ENCODE measurements at regions not wholly inside any gene's neighbourhood (a gene's known extent, or its start where the extent isn't known, plus 50 kb on each side); places are given as distances from the start of the nearest gene placed in this dataset.

DNA sequence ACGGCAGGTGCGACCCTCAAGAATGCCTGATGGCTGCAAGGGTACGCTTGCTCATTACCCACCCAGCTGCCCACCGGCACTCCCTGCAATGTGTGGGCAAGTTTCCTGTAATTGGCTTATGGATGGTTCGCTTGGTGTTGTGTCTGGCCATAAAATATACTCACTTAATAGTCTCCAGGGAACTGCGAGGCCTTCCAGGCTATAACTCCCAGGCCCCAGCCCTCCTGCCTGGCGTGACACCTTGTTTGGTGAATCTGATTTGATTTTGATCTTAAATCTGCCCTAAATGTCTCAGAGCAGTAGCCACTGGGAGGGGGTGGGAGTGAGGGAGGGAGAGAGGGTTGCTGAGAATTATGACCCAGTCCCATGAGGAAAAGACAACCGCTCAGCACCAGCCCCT, 572.2 kb downstream of the BUD13 start:
- DNase-seq: no peak

GRCh38 chr11:116199182-116199581, 573.6 kb downstream of the BUD13 start:
- DNase-seq: no peak

DNA sequence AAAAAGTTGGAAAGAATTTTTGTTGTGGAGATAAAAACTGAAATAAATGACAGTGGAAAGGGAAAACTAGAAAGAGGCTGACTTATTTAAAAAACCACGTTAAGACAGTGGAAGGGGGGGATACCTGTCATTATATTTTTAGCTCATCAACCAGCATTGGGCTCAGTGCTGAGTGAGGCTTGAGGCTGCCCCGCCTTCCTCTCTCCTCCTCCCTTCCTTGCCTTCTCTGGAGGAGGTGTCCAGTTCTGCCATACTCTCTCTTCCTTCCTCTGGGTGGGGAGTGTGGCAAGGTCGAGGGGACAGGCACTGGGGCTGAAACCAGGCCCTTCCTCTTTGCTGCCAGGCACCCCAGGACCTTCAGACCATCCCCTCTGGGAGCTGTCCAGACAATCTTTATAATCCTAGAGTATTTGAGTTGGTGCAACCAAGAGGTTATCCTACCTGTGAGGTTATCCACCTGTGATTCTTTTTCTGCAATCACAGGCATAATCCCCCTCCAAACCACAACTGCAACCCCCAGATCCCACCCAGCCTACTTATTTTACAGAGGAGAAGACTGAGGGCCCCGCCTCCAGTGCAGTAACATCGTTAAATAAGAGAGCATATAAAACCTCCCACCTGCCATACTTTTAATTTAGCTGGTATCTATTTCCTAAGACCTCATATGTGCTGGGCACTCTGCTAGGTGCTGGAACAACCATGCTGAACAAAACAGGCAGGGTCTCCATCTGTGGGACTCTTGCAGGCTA, 578.5 kb downstream of the BUD13 start:
- DNase-seq: no peak

GRCh38 chr11:116193321-116194131, 579.3 kb downstream of the BUD13 start:
- DNase-seq: no peak

DNA sequence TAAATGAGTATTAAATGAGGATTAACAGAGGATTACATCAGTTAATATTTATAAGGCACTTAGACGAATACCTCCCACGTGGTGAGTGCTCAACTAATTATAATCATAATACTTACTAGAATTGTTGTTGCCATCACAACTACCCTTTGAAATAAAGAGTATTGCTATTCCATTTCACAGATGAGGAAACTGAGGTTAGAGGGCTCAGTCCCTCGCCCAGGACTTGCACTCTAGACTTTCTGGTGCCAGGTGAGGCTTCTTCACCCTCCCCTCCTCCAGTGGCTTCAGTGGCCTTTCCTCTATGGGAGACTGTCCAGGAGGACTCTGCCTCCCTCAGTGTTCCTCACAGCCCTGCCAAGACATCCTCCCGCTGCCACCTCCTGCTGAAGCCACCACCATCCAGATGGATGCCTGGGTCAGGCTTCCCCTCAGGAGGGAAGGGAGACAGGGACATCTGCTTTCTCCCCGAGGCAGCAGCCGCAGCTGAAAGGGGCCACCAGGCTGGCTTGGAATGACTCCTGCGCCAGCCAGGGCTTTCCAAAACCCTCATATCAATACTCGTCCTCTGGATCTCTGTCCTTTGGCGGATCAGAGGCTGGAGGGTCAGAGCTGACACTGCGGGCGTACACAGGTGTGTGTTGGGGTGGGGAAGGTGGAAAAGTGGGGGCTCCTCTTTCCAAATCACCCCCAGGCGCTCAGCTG, 580.1 kb downstream of the BUD13 start:
- DNase-seq: no peak

GRCh38 chr11:116190861-116191260, 581.9 kb downstream of the BUD13 start:
- no peak for DNase-seq

DNA sequence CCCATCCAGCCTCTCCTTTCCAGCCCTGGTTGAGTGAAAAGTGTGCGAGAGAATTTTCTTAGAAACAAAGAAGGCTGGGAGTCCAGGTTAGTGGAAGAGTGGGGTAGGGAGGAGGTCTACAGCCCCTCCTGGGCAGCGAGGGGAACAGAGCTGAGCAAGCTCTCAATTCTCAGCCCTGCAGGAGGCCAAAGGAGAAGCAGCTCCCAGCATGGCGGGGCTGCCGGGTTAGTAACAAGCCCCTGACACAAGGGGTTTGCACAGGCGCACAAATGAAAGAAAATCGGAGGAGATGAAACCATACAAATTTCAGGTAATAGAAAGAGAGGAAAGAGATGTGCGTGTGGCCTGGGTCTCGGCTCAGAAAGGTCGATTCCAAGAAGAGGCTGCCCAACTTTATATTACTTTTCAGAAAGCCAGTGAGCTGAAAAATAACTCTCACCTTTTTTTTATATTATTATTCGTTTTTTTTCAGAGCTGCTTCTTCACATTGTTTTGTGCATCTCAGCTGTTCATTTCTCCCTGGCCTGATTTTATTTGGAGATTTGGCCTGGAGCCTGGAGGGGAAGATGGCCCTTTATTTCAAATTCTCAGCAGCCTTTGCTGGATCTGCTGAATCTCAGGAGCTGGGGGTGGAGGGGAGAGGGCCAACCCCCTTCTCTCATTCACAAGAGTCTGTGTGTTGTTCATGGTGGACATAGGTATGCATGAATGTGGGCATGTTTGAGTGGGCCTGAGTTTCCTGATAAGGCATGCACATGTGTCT, 583.2 kb downstream of the BUD13 start:
- no peak for DNase-seq

- DNase-seq: no peak
Observed at GRCh38 chr11:116188350-116188749, 584.4 kb downstream of the BUD13 start.

- DNase-seq: no peak
Observed at GRCh38 chr11:116187026-116187425, 585.8 kb downstream of the BUD13 start.

DNA sequence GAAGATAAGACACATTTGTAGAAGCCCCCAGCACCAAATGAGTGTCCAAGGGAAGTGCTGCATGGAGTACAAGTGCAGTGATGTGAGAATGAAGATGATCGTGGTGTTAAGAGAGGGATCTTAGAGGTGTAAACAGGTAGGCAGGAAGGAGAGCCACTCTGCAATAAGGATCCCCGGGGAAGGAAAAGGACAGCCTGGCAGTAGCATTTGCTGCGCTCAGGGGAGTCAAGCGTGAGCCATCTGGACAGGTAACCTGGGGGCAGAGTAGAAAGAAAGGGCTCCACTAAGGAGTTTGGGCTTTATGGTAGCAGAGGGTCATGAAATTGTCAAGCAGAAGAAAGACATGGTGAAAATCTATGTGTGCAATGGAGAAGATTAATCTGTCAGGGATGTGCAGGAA, 587.2 kb downstream of the BUD13 start:
- no peak for DNase-seq

- no peak for DNase-seq
Observed at GRCh38 chr11:116184763-116185162, 588.0 kb downstream of the BUD13 start.

DNA sequence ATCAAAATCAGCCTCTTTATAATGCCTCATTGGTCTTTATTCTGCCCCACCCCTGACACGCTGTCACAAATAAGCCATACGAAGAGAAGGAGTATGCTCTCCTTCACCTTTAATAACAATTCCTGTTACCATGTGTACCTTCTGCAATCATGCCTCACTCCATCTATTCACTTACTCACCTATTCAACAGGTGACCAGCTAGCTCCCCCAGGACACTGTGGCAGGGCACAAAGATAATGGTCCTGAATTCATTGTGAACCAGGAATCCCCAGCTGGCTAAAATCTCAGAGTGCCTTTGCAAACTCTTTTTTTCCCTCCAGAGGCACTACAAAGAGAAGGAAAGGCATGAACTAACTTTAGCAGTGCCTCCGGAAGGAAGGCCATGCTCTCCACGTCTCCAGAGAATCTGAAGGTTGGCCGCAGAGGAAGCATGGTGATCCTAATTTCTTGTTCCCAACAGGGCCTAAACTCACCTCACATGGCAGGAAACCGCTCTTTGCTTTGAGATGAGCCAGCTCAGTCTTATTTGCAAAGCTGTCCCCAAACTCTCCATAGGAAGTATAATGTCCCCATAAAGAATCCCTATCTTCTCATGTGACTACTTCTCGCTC, 590.3 kb downstream of the BUD13 start:
- DNase-seq: no peak

- no peak for DNase-seq
Observed at GRCh38 chr11:116180806-116181600, 591.8 kb downstream of the BUD13 start.

- DNase-seq: no peak
Observed at GRCh38 chr11:116179401-116179800, 593.4 kb downstream of the BUD13 start.

DNA sequence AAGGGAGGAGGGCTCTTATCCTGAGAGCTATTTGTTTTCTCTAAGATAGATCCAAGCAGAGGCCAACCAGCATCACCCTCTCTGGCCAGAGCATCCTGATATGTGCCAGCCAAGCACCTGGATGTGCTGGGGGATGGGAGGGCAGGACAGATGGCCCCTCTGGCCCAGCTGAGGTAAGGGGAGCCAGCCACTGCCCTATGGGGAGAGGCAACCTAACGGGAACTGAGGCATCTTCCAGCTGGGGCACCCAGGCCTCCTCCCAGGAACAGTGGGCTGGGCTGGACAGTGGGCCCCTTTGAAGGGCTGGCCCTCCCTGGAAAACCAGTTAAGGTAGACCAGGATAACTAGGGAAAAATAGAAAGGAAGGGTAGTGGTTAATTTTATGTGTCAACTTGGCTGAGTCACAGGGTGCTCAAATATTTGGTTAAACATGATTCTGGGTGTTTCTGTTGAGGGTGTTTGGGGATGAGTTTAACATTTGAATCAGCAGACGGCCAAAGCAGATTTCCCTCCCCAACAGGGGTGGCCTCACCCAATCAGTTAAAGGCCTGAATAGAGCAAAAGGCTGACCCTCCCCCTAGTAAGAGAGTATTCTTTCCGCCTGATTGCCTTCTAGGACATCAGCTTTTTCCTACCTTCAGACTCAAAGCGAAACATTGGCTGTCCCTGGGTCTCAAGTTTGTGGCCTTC, 595.1 kb downstream of the BUD13 start:
- DNase-seq: no peak

DNA sequence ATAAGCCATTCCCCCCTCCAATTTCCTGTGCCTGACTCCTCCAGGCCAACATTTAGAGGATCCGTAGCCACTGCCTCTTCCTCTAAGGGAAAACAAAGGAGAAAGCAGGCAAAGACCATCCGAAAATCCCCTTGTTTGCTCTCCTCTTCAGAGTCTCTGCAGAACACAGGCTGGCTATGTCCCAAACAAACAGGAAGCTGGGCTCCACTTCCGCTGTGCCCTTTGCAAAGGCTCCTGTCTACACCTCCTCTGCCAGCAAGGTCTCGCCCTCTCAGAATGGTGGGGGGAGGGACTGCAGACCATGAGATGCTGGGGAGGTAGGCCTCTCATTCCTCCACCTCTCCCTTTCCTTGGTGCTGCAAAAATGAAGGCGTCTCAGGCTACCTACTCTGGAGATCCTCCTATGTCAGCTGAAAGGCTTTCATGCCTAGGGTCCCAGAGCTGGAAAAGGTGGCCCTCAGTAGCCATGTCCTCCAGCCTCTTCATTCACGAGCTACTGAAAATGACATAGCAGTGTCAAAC, 596.2 kb downstream of the BUD13 start:
- DNase-seq: no peak

DNA sequence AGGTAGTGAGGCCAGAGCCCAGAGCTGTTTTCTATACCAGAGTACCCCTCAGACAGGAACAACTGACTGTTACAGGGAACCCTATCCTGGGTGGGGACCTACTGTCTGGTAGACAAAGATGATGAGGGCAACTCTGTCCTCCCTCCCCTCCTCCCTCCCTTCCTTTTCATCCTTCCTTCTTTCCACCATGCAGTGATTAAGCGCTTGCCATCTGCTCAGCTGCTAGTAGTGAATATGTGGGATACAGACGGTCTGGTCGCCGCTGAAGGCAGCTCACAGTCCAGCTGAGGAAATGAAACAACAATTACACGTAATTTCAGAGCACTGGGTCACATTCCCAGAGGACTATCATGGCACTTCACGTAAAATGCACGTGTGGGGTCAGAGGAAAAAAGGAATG, 597.1 kb downstream of the BUD13 start:
- no peak for DNase-seq

DNA sequence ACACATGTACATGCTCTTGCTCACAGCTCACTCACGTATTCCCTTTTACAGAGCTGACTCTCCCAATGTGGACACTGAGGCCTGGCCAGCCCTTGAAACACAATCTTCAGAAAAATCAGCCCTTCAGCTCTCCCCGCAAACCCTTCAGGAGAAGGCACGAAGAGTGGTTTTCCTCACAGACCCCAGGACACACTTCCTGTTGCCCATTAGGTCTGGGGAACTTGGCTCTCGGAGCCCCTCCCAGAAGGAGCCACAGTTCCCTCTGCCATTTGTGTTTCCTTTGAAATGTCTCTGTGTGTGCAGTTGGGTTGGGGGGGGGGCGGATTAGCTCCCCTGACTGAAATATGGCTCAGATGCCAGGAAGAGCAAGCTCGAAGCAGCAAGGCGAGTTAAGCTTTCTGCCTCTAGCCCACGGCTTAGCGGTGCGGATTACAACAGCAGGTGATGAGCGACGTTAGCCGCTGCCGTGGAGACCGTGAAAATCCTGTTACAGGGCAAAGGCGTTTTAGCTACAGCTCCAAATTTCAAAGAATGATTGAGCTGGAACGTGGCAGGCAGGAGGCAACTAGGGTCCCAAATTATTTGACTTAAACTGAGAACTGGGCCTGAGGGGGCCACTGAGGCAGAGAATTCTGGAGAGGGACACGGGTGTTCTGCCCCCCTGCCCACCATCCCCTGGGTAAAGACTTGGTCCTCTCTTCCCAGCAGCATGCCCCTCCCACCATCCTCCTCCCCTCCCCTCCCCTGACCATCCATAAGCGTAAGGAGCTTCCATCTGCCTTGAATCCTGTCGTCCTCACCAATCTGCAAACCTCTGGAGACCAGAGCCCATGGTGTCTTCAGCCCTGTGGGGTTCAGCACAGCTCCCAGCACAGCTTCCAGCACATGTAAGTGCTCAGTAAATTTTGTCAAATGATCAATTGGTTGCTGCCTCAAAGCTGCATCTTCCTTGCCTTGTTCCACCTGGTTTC, 598.6 kb downstream of the BUD13 start:
- DNase-seq: no peak

DNA sequence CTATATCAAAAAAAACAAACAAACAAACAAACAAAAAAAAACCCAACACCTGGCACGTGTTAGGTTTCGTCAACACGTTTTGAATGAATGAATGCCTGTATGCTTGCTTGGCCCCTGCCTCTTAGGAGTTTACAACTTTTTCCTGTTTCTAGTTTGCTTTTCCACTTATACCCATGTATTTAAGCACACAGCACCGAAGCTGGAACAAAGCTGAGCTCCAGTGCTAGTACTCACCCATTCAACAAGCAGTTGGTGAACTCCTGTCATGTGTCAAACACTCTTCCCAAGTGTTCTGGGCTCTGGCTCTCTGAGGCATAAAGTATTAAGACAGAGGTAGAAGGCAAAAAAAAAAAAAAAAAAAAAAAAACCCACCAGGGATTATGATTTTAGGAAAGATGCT, 599.3 kb downstream of the BUD13 start:
- no peak for DNase-seq

DNA sequence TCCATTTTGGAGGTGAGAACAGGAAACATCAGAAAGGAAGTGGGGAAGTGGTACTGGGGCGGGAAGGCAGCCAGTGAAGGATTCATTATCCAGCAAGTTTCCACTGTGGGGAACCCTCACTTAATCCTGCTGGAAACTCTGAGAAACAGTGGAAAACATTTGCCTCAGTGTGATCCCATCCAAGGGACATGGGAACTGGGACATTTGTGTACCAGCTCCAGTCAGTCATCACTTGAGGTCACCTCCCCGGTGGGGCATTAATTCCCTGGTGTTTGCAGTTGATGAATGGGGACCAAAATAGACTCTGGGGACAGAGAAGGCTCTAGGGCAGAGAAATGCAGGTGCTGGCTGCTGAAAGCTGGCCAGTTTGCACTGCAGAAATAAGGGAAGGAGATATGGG, 599.9 kb downstream of the BUD13 start:
- no peak for DNase-seq

Data from T1000 (cell line).